ENCODE measurements at regions not wholly inside any gene's neighbourhood (a gene's known extent, or its start where the extent isn't known, plus 50 kb on each side); places are given as distances from the start of the nearest gene placed in this dataset.

GRCh38 chr6:144811140-144811539 is 526.0 kb downstream of the UTRN start:
- no peak for DNase-seq (ENCODE audit: low read depth, low spot score)

GRCh38 chr6:144816936-144817335 is 531.8 kb downstream of the UTRN start:
- DNase-seq (ENCODE audit: low read depth, low spot score): no peak

GRCh38 chr6:144820270-144820669 is 535.1 kb downstream of the UTRN start:
- no peak for DNase-seq (ENCODE audit: low read depth, low spot score)

- no peak for DNase-seq (ENCODE audit: low read depth, low spot score)
These were observed 538.0 kb downstream of the UTRN start for GRCh38 chr6:144823131-144823530.

- no peak for DNase-seq (ENCODE audit: low read depth, low spot score)
These were observed 538.9 kb downstream of the UTRN start for GRCh38 chr6:144824018-144824417.

- no peak for DNase-seq (ENCODE audit: low read depth, low spot score)
These were observed 549.4 kb downstream of the UTRN start for GRCh38 chr6:144834426-144835038.

- DNase-seq (ENCODE audit: low read depth, low spot score): no peak
These were observed 550.3 kb downstream of the UTRN start for GRCh38 chr6:144835322-144835973.

- no peak for DNase-seq (ENCODE audit: low read depth, low spot score)
These were observed 555.5 kb downstream of the UTRN start for GRCh38 chr6:144840619-144841018.

GRCh38 chr6:144843701-144844100 is 558.6 kb downstream of the UTRN start:
- no peak for DNase-seq (ENCODE audit: low read depth, low spot score)

GRCh38 chr6:144844596-144844995 is 559.5 kb downstream of the UTRN start:
- DNase-seq (ENCODE audit: low read depth, low spot score): no peak

GRCh38 chr6:144845186-144845585 is 560.1 kb downstream of the UTRN start:
- DNase-seq (ENCODE audit: low read depth, low spot score): no peak

- DNase-seq (ENCODE audit: low read depth, low spot score): no peak
These were observed 562.8 kb downstream of the UTRN start for GRCh38 chr6:144847916-144848315.

- no peak for DNase-seq (ENCODE audit: low read depth, low spot score)
These were observed 564.8 kb downstream of the UTRN start for GRCh38 chr6:144849920-144850319.

- no peak for DNase-seq (ENCODE audit: low read depth, low spot score)
These were observed 568.5 kb downstream of the UTRN start for GRCh38 chr6:144853603-144854002.

GRCh38 chr6:144854654-144855053 is 569.5 kb downstream of the UTRN start:
- DNase-seq (ENCODE audit: low read depth, low spot score): no peak

- no peak for DNase-seq (ENCODE audit: low read depth, low spot score)
These were observed 570.2 kb downstream of the UTRN start for GRCh38 chr6:144855375-144855774.

- no peak for DNase-seq (ENCODE audit: low read depth, low spot score)
These were observed 570.8 kb downstream of the UTRN start for GRCh38 chr6:144855812-144856531.

- no peak for DNase-seq (ENCODE audit: low read depth, low spot score)
These were observed 571.5 kb downstream of the UTRN start for GRCh38 chr6:144856622-144857021.

- no peak for DNase-seq (ENCODE audit: low read depth, low spot score)
These were observed 572.0 kb downstream of the UTRN start for GRCh38 chr6:144857086-144857485.

GRCh38 chr6:144862769-144863168 is 577.6 kb downstream of the UTRN start:
- DNase-seq (ENCODE audit: low read depth, low spot score): no peak

GRCh38 chr6:144867761-144868160 is 582.6 kb downstream of the UTRN start:
- no peak for DNase-seq (ENCODE audit: low read depth, low spot score)

GRCh38 chr6:144870782-144871181 is 585.6 kb downstream of the UTRN start:
- DNase-seq (ENCODE audit: low read depth, low spot score): no peak
